CD4-positive, alpha-beta T cell (primary cell): ENCODE measurements at regions not wholly inside any gene's neighbourhood (a gene's known extent, or its start where the extent isn't known, plus 50 kb on each side); places are given as distances from the start of the nearest gene placed in this dataset.

Experiments
- ATAC-seq: fragments of 200-7000 bp; cut with Tn5 transposase; one replicate; pipeline ENCODE4 v1.10.0; 2022; ENCODE audit warnings: mild to moderate bottlenecking; ENCODE audit not compliant: poor library complexity
- CTCF ChIA-PET: fragments of 350-600 bp; sonication (Branson Sonifier 250); formaldehyde crosslinking; loops from one replicate; lab custom pipeline; 2021; ENCODE audit warnings: antibody characterized with exemption, inconsistent platforms; lab: Charles Lee
- POLR2A ChIA-PET: fragments of 350-600 bp; sonication (Branson Sonifier 250); formaldehyde crosslinking; loops from one replicate; lab custom pipeline; 2021; ENCODE audit warnings: antibody characterized with exemption, inconsistent platforms; lab: Charles Lee
- DNase-seq, 14 experiments: peaks; one replicate each; pipeline ENCODE4 v3.0.0-alpha.2; 2013 to 2020; ENCODE audit warnings: mixed read lengths in 2 of 14
- H3K27ac ChIP-seq, 2 donors: one replicate each; pipeline versions ENCODE4 v1.5.1 to v1.7.0; 2013; ENCODE audit warnings: low read length in 2 of 2, low read depth in 1 of 2, mild to moderate bottlenecking in 1 of 2
- H3K27me3 ChIP-seq, 2 experiments: 1 replicate in 1 of 2; 2 replicates in 1 of 2; pipeline versions ENCODE4 v1.6.1 to v1.7.0; 2013; ENCODE audit warnings: low read length in 2 of 2, control low read depth in 1 of 2, mild to moderate bottlenecking in 1 of 2, moderate library complexity in 1 of 2; ENCODE audit not compliant: insufficient read depth in 2 of 2, control insufficient read depth in 1 of 2
- H3K36me3 ChIP-seq: one replicate; pipeline ENCODE4 v1.6.1; 2013; ENCODE audit warnings: low read length, control low read depth; ENCODE audit not compliant: insufficient read depth
- H3K4me1 ChIP-seq: one replicate; pipeline ENCODE4 v1.6.1; 2013; ENCODE audit warnings: low read length, control low read depth; ENCODE audit not compliant: insufficient read depth
- H3K4me3 ChIP-seq: one replicate; pipeline ENCODE4 v1.5.1; 2013; ENCODE audit warnings: mild to moderate bottlenecking, low read length, moderate library complexity
- H3K9me3 ChIP-seq, 2 experiments: 1 replicate in 1 of 2; 2 replicates in 1 of 2; pipeline versions ENCODE4 v1.6.1 to v1.7.0; 2013; ENCODE audit warnings: low read length in 2 of 2, mild to moderate bottlenecking in 2 of 2, control low read depth in 1 of 2, moderate library complexity in 1 of 2; ENCODE audit not compliant: control insufficient read depth in 1 of 2, insufficient read depth in 1 of 2
- H3K27ac Mint-ChIP-seq: one replicate; pipeline ENCODE4 v1.8.0; 2020; ENCODE audit warnings: mixed read lengths
- H3K27me3 Mint-ChIP-seq: one replicate; pipeline ENCODE4 v1.8.0; 2021; ENCODE audit warnings: mixed read lengths
- H3K36me3 Mint-ChIP-seq: one replicate; pipeline ENCODE4 v1.8.0; 2021; ENCODE audit warnings: low read depth, mixed read lengths
- H3K4me1 Mint-ChIP-seq: one replicate; pipeline ENCODE4 v1.8.0; 2021; ENCODE audit warnings: low read depth, mixed read lengths
- H3K4me3 Mint-ChIP-seq: one replicate; pipeline ENCODE4 v1.8.0; 2020; ENCODE audit warnings: mild to moderate bottlenecking, mixed read lengths
- H3K9me3 Mint-ChIP-seq: one replicate; pipeline ENCODE4 v1.8.0; 2020; ENCODE audit warnings: mixed read lengths
- intact Hi-C, 2 experiments: fragments of 100-400 bp; cut with DNase I in 1 of 2; cut with micrococcal nuclease in 1 of 2; formaldehyde crosslinking; loops; one replicate each; pipeline versions ENCODE4 v1.15.1 to v1.9.0; 2023 to 2025; cut with DNase I, micrococcal nuclease
- TF ChIP-seq, protein P1 (sequence below): fragments of 200-600 bp; IDR thresholded peaks from one replicate; pipeline ENCODE4 v1.8.0; 2022; ENCODE audit warnings: antibody characterized with exemption, mild to moderate bottlenecking

DNA sequence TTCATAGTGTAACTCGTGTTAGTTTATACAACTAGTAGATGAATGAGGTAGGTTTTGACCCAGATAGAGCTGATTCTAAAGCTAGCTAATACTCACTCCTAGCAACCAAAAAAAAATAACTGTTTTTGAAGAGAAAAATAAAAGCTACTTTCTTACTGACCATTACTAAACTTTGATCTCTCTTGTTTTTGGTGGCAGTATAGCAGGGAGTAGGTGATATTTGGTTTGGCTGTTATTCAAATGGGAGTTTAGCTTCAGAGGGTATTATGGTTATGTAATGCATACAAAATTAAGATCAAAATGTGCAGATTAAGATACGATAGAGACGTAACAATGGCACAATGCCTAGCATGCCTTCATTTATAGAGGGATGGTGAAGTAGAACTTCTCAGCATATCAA lies 1104.5 kb downstream of the PCDH19 start:
- no peaks in the 10 kb centered on the region for H3K36me3 ChIP-seq
- H3K27me3 Mint-ChIP-seq, result no peaks in the 10 kb centered on the region
- POLR2A ChIA-PET, result no interaction called here
- intact Hi-C loops, result no loop called here
- CTCF ChIA-PET, result no interaction called here
- H3K4me1 Mint-ChIP-seq, result no peaks in the 10 kb centered on the region
- ATAC-seq (no peak), DNase-seq (no peak)
- TF ChIP-seq, protein P1, sequence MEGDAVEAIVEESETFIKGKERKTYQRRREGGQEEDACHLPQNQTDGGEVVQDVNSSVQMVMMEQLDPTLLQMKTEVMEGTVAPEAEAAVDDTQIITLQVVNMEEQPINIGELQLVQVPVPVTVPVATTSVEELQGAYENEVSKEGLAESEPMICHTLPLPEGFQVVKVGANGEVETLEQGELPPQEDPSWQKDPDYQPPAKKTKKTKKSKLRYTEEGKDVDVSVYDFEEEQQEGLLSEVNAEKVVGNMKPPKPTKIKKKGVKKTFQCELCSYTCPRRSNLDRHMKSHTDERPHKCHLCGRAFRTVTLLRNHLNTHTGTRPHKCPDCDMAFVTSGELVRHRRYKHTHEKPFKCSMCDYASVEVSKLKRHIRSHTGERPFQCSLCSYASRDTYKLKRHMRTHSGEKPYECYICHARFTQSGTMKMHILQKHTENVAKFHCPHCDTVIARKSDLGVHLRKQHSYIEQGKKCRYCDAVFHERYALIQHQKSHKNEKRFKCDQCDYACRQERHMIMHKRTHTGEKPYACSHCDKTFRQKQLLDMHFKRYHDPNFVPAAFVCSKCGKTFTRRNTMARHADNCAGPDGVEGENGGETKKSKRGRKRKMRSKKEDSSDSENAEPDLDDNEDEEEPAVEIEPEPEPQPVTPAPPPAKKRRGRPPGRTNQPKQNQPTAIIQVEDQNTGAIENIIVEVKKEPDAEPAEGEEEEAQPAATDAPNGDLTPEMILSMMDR, result no peak
- no peaks in the 10 kb centered on the region for H3K9me3 ChIP-seq
- H3K4me3 Mint-ChIP-seq, result no peak overlapping the region
- no peak overlapping the region for H3K27ac ChIP-seq
- no peaks in the 10 kb centered on the region for H3K36me3 Mint-ChIP-seq
- H3K4me1 ChIP-seq, result no peaks in the 10 kb centered on the region
- no peak overlapping the region for H3K27ac Mint-ChIP-seq
- no peaks in the 10 kb centered on the region for H3K27me3 ChIP-seq
- no peak overlapping the region for H3K4me3 ChIP-seq
- H3K9me3 Mint-ChIP-seq, result no peaks in the 10 kb centered on the region

DNA sequence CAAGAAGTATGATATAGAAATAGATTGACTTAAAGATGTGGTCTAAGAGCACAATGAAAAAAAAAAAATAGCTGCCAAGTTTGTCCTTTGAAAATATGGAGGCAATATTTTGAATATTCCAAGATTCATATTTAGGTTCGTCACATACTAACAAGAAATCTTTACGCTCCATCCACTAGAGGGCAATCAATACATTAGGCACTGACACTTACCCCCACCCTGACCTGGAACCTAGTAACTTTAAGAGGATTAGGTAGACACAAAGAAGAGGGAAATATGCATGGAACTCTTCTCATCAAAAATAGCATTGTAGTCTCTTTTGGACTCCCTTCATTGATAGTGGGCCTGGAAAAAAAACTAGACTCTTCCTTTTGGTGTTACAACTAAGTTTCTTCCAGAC lies 1108.1 kb downstream of the PCDH19 start:
- no peak overlapping the region for H3K27ac ChIP-seq
- no peak overlapping the region for H3K4me3 ChIP-seq
- H3K4me1 ChIP-seq, result no peaks in the 10 kb centered on the region
- DNase-seq (no peak), ATAC-seq (no peak)
- intact Hi-C loops, result no loop called here
- no peaks in the 10 kb centered on the region for H3K36me3 ChIP-seq
- H3K27ac Mint-ChIP-seq, result no peak overlapping the region
- H3K4me1 Mint-ChIP-seq, result no peaks in the 10 kb centered on the region
- TF ChIP-seq, protein P1, result no peak
- no peaks in the 10 kb centered on the region for H3K27me3 ChIP-seq
- no peaks in the 10 kb centered on the region for H3K36me3 Mint-ChIP-seq
- H3K9me3 Mint-ChIP-seq, result no peaks in the 10 kb centered on the region
- no peak overlapping the region for H3K4me3 Mint-ChIP-seq
- ChIA-PET POLR2A (no interaction called here), CTCF (no interaction called here)
- no peaks in the 10 kb centered on the region for H3K9me3 ChIP-seq
- H3K27me3 Mint-ChIP-seq, result no peaks in the 10 kb centered on the region

DNA sequence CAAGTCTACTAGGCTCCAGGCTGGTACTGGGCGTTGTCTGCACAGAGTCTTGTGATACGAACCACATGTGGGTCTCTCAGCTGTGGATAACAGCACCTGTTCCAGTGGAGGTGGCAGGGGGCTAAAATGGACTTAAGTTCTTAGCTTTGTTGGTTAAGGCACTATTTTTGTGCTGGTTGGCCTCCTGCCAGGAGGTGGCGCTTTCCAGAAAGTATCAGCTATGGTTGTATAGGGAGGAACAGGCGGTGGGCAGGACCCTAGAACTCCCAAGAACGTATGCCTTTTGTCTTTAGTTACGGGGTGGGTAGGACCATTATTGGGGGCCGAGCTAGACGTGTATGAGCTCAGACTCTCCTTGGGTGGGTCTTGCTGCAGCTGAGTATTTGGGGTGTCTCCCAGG lies 1138.4 kb downstream of the PCDH19 start:
- no peaks in the 10 kb centered on the region for H3K36me3 Mint-ChIP-seq
- no peak overlapping the region for H3K4me3 ChIP-seq
- intact Hi-C loops, result no loop called here
- ChIA-PET POLR2A (no interaction called here), CTCF (no interaction called here)
- no peaks in the 10 kb centered on the region for H3K9me3 ChIP-seq
- H3K27me3 ChIP-seq, result no peaks in the 10 kb centered on the region
- no peak overlapping the region for H3K4me3 Mint-ChIP-seq
- H3K4me1 ChIP-seq, result no peaks in the 10 kb centered on the region
- TF ChIP-seq, protein P1, result no peak
- H3K27ac Mint-ChIP-seq, result no peak overlapping the region
- no peaks in the 10 kb centered on the region for H3K4me1 Mint-ChIP-seq
- peaks cover 1% of the 10 kb centered on the region for H3K9me3 Mint-ChIP-seq
- H3K27ac ChIP-seq, result no peak overlapping the region
- ATAC-seq, result no peak
- no peaks in the 10 kb centered on the region for H3K27me3 Mint-ChIP-seq
- no peaks in the 10 kb centered on the region for H3K36me3 ChIP-seq
- DNase-seq, result no peak
